Activated CD4-positive, alpha-beta memory T cell treated with anti-CD3 and anti-CD28 coated beads for 36 hours (primary cell): ENCODE measurements at regions not wholly inside any gene's neighbourhood (a gene's known extent, or its start where the extent isn't known, plus 50 kb on each side); places are given as distances from the start of the nearest gene placed in this dataset.

ENCODE experiments used
- CTCF ChIA-PET: fragments of 350-600 bp; sonication (Branson Sonifier 250); formaldehyde crosslinking; loops from one replicate; lab custom pipeline; 2021; ENCODE audit warnings: antibody characterized with exemption, inconsistent platforms; lab: Charles Lee
- POLR2A ChIA-PET: fragments of 350-600 bp; sonication (Branson Sonifier 250); formaldehyde crosslinking; loops from one replicate; lab custom pipeline; 2021; ENCODE audit warnings: antibody characterized with exemption; lab: Charles Lee
- DNase-seq: peaks from one replicate; pipeline ENCODE4 v3.0.0-alpha.2; 2020
- H3K27ac Mint-ChIP-seq: one replicate; pipeline ENCODE4 v1.8.0; 2021; ENCODE audit warnings: mixed read lengths
- H3K27me3 Mint-ChIP-seq: one replicate; pipeline ENCODE4 v1.8.0; 2021; ENCODE audit warnings: mixed read lengths
- H3K36me3 Mint-ChIP-seq: one replicate; pipeline ENCODE4 v1.8.0; 2021; ENCODE audit warnings: mixed read lengths
- H3K4me1 Mint-ChIP-seq: one replicate; pipeline ENCODE4 v1.8.0; 2021; ENCODE audit warnings: low read depth, mixed read lengths
- H3K4me3 Mint-ChIP-seq: one replicate; pipeline ENCODE4 v1.8.0; 2021; ENCODE audit warnings: mild to moderate bottlenecking, mixed read lengths
- H3K9me3 Mint-ChIP-seq: one replicate; pipeline ENCODE4 v1.8.0; 2021; ENCODE audit warnings: mixed read lengths
- intact Hi-C: fragments of 100-400 bp; cut with micrococcal nuclease; formaldehyde crosslinking; loops from one replicate; pipeline ENCODE4 v1.15.1; 2023

- Mint-ChIP-seq H3K4me3 (no peak overlapping the region), H3K27me3 (peaks cover 2% of the 10 kb centered on the region), H3K4me1 (no peaks in the 10 kb centered on the region), H3K9me3 (peaks cover 7% of the 10 kb centered on the region), H3K36me3 (no peaks in the 10 kb centered on the region), H3K27ac (no peak overlapping the region)
- POLR2A ChIA-PET = no interaction called here
- CTCF ChIA-PET = no interaction called here
- intact Hi-C loops = no loop called here
- DNase-seq = no peak
Measured at GRCh38 chr1:47669081-47669585, 231.3 kb downstream of the FOXD2 start.

GRCh38 chr1:47672622-47673021, 234.8 kb downstream of the FOXD2 start:
- DNase-seq = no peak
- intact Hi-C loops = no loop called here
- H3K36me3 Mint-ChIP-seq = no peaks in the 10 kb centered on the region
- POLR2A ChIA-PET = no interaction called here
- no peak overlapping the region for H3K27ac Mint-ChIP-seq
- H3K27me3 Mint-ChIP-seq = peaks cover 6% of the 10 kb centered on the region
- H3K9me3 Mint-ChIP-seq = peaks cover 7% of the 10 kb centered on the region
- H3K4me3 Mint-ChIP-seq = no peak overlapping the region
- CTCF ChIA-PET = no interaction called here
- H3K4me1 Mint-ChIP-seq = no peaks in the 10 kb centered on the region

DNA sequence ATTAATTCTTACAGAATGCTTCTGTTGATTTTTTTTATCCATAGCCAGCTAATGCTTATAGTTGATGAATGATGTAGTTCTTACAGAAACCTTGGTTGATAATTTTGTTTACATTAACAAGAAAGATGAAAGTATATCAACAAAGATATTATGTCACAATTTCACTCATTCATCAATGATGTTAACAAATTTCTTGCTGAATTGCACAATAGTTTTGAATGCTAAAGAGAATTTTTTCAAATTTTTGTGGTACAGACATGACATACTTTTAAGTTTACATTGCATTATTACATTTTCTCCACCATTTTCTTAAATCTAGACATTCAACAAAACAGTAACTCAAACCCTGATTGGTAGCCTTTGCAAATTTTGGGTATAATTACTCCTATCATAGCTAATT, 236.3 kb downstream of the FOXD2 start:
- CTCF ChIA-PET = interaction anchor here (0.6 to 1.4 kb wide), 3 partner anchors 34 to 238 kb away, joined by 3 read pairs; no protein-coding TSS in a partner anchor
- no peaks in the 10 kb centered on the region for H3K4me1 Mint-ChIP-seq
- POLR2A ChIA-PET = no interaction called here
- intact Hi-C loops = no loop called here
- no peaks in the 10 kb centered on the region for H3K36me3 Mint-ChIP-seq
- H3K27me3 Mint-ChIP-seq = peaks cover 10% of the 10 kb centered on the region
- H3K9me3 Mint-ChIP-seq = peaks cover 7% of the 10 kb centered on the region
- H3K4me3 Mint-ChIP-seq = no peak overlapping the region
- no peak for DNase-seq
- no peak overlapping the region for H3K27ac Mint-ChIP-seq

DNA sequence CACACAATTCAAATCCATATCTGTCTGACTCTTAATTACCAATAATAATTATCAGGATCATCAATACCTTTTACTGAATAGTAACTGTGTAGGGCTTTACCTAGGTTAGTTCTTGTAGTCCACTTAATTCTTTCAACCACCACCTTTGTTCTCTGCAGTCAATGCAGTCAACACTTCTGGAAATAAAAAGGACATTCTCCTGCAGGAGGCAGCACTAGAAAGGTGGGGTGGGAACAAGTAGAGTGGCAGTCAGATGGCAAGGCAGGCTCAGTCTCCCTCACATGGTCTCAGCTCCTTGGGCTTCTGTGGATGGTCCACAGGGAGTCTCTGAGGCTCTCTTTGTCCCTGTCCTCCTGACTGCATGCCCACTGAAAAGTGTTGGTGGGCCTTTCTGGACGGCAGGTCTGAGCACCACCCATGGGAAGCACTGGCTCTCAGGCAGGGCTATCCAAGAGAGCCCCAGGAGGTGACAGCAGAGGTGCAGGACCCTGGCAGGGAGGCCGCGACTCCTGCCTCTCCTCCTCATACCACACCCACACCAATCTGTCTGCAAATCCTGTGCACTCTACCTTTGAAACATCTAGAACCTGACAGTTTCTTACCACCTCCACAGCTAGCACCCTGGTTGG, 237.3 kb downstream of the FOXD2 start:
- intact Hi-C loops = no loop called here
- Mint-ChIP-seq H3K4me3 (no peak overlapping the region), H3K9me3 (peaks cover 7% of the 10 kb centered on the region), H3K27ac (no peak overlapping the region), H3K36me3 (no peaks in the 10 kb centered on the region), H3K27me3 (peaks cover 10% of the 10 kb centered on the region), H3K4me1 (no peaks in the 10 kb centered on the region)
- ChIA-PET CTCF (interaction anchor here (0.6 kb wide), 1 partner anchor 239 kb away, joined by 3 read pairs; no protein-coding TSS in a partner anchor), POLR2A (no interaction called here)
- DNase-seq = no peak

GRCh38 chr1:47675721-47676120, 237.9 kb downstream of the FOXD2 start:
- H3K9me3 Mint-ChIP-seq = peaks cover 7% of the 10 kb centered on the region
- H3K4me1 Mint-ChIP-seq = no peaks in the 10 kb centered on the region
- no peak overlapping the region for H3K4me3 Mint-ChIP-seq
- H3K27ac Mint-ChIP-seq = no peak overlapping the region
- H3K27me3 Mint-ChIP-seq = peaks cover 9% of the 10 kb centered on the region
- DNase-seq = no peak
- no peaks in the 10 kb centered on the region for H3K36me3 Mint-ChIP-seq
- POLR2A ChIA-PET = no interaction called here
- CTCF ChIA-PET = interaction anchor here (1.2 kb wide), 1 partner anchor 50 kb away, joined by 3 read pairs; no protein-coding TSS in a partner anchor
- intact Hi-C loops = no loop called here

DNA sequence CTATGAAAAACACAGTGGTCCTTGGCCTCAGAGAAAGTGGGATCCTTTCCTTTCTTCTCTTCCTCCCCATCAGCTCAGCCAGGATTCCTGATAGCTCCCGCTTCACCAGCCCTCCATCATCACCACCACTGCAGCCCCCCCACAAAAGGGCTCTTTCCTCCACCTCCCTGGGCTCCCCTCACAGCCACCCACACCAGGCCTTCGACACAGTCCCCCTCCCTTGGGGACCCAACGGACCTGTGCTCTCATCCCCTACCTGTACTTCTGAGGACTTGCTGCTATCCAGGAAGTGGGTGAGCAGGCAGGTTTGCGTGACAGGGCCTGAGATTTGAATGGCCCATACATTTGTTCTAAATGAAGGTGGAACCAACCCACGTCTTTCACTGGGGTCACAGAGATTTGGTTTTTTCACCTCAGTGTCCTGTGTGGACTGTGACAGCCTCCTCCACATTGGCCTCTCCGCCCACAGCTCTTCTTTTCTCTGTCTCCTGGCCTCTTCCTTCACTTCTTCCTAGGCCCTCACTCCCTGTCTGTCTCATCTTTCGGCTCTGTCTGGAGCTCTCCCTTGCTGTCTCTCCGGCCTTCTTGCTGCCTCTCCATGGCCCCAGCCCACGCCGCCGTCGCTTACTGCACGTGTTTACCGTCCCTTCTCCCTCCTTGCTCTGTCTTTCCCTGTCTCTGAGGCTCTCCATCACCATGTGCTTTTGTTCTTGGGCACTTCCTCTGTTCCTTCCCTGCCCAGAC, 238.6 kb downstream of the FOXD2 start:
- Mint-ChIP-seq H3K36me3 (no peaks in the 10 kb centered on the region), H3K4me1 (no peaks in the 10 kb centered on the region), H3K4me3 (no peak overlapping the region), H3K27ac (no peak overlapping the region), H3K9me3 (peaks cover 7% of the 10 kb centered on the region), H3K27me3 (peaks cover 9% of the 10 kb centered on the region)
- no peak for DNase-seq
- ChIA-PET POLR2A (no interaction called here), CTCF (interaction anchor here (1.2 kb wide), 1 partner anchor 49 kb away, joined by 3 read pairs; no protein-coding TSS in a partner anchor)
- intact Hi-C loops = no loop called here

DNA sequence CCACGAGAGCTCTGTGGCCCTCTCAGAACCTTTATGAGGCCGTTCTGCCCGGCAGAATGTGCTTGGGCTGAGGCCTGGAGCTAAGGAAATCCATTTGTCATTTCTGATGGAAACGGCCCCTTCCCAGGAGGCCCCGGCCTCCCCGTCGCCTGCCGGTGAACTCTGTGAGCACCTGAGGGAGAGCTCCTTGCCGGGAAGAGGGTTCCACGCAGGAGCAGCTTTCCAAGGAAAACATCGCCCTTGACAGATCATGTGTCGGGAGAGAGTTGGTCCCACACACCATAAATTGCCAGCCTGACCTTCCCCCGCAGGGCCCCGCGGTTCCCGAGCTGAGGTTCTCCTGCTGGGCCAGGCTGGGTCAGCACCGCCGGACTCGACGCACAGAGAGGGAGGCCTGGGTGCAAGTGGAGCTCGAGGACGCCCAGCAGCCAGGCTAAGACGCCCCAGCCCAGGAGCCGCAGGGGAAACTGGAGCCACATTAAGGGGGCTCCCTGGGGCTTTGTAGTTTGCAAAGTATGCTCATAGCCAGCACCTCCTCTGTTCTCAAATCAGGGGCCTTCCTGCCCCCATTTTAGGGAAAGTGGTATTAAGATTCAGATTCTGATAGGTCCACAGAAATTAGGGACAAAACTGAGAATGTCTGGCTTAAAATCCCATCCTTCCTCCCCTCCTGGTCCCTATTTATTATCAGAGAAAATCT, 239.5 kb downstream of the FOXD2 start:
- no peak overlapping the region for H3K27ac Mint-ChIP-seq

DNA sequence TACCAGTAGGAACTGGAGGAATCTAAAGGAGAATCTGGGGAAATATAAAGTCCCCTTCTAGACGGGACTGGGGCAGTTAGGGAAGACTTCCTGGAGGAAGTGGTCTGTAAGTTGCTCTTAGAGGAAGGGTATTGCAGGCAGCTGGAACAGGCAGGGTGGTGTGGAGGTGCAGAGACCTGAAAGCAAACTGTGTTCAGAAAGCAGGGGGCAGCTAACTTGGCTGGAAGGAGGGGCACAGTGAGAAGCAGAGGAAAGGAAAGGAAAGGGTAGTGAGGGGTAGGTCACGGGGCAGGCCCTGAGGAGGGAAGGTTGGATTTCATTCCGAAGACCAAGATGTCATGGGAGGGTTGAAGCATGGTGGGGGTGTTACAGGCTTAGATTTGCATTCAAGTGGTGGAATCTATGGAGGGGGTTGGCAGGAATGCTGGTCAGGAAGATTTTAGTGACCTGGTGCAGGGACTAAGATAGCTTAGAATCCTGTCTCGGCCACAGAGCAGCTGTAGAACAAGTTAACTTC, 240.7 kb downstream of the FOXD2 start:
- Mint-ChIP-seq H3K27me3 (peaks cover 9% of the 10 kb centered on the region), H3K36me3 (no peaks in the 10 kb centered on the region), H3K9me3 (no peaks in the 10 kb centered on the region), H3K4me1 (no peaks in the 10 kb centered on the region), H3K4me3 (no peak overlapping the region), H3K27ac (no peak overlapping the region)
- ChIA-PET POLR2A (no interaction called here), CTCF (no interaction called here)
- intact Hi-C loops = no loop called here
- DNase-seq = no peak

More for the DNA sequence above, 239.5 kb downstream of the FOXD2 start:
- CTCF ChIA-PET = no interaction called here
- Mint-ChIP-seq H3K4me3 (no peak overlapping the region), H3K36me3 (no peaks in the 10 kb centered on the region), H3K4me1 (no peaks in the 10 kb centered on the region), H3K9me3 (peaks cover 7% of the 10 kb centered on the region), H3K27me3 (peaks cover 9% of the 10 kb centered on the region)
- DNase-seq = no peak
- POLR2A ChIA-PET = no interaction called here
- intact Hi-C loops = no loop called here

DNA sequence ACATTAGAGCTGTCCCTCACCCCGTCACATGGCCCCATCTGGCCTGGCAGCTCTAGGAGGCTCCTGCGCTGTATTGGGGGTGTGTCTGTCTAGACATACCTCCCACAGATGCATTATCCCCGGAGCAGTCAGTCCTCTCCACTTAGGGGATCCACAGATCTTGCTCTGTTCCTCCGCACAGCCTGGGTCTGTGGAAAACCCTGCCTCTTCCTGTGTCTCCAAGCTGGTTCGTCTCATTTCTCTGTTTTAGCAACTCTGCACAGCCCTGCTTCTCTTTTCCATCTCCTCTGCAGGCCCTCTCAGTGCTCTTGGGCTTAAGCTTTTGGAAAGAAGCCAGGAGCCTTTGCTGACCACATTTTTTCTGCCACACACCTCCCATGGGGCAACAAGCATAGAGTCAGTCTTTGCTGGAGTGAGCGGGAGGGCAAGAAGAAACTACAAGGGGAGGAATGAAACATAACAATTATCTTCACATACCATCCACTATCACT, 241.5 kb downstream of the FOXD2 start:
- H3K4me1 Mint-ChIP-seq = no peaks in the 10 kb centered on the region
- DNase-seq = no peak
- no peaks in the 10 kb centered on the region for H3K9me3 Mint-ChIP-seq
- H3K27me3 Mint-ChIP-seq = peaks cover 9% of the 10 kb centered on the region
- POLR2A ChIA-PET = no interaction called here
- intact Hi-C loops = no loop called here
- H3K36me3 Mint-ChIP-seq = no peaks in the 10 kb centered on the region
- no peak overlapping the region for H3K4me3 Mint-ChIP-seq
- CTCF ChIA-PET = no interaction called here
- H3K27ac Mint-ChIP-seq = no peak overlapping the region

- H3K27ac Mint-ChIP-seq = no peak overlapping the region
- H3K4me3 Mint-ChIP-seq = no peak overlapping the region
- intact Hi-C loops = no loop called here
- H3K9me3 Mint-ChIP-seq = no peaks in the 10 kb centered on the region
- ChIA-PET POLR2A (no interaction called here), CTCF (no interaction called here)
- H3K36me3 Mint-ChIP-seq = no peaks in the 10 kb centered on the region
- H3K4me1 Mint-ChIP-seq = no peaks in the 10 kb centered on the region
- peaks cover 7% of the 10 kb centered on the region for H3K27me3 Mint-ChIP-seq
- no peak for DNase-seq
Measured at GRCh38 chr1:47679826-47680225, 242.0 kb downstream of the FOXD2 start.

DNA sequence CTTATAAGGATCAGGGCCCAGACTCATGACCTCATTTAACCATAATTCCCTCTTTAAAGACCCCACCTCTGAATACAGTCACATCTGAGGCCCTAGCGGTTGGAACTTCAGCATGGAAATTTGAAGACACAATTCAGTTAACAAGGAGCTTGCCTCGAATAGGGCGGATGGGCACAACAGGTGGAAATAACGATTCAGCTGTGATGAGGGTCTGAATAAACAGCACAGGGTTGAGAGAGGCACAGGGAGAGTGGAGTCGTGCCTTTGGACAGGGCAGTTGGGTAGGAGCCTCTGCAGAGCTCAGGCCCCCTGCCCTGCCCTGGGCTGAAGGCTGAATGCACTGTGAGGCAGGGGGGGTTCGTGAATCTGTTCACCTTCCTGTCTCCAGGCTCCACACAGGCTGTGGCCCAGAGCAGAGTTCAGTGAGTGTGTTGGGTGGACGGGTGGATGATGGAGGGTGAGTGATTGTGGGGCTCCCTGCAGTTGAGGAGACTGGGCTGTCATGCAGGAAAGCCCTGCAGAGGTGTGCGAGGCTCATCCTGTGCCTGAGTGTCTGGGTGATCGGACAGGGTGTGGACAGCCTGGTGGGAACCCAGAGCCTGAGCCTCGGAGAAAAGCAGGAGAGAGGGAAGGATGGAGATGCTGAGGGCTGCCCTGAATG, 243.1 kb downstream of the FOXD2 start:
- no peak overlapping the region for H3K27ac Mint-ChIP-seq
- ChIA-PET CTCF (interaction anchor here (1.3 kb wide), 1 partner anchor 249 kb away, joined by 3 read pairs; no protein-coding TSS in a partner anchor), POLR2A (no interaction called here)
- no peaks in the 10 kb centered on the region for H3K4me1 Mint-ChIP-seq
- no peak for DNase-seq
- no peak overlapping the region for H3K4me3 Mint-ChIP-seq
- intact Hi-C loops = no loop called here
- peaks cover 5% of the 10 kb centered on the region for H3K27me3 Mint-ChIP-seq
- no peaks in the 10 kb centered on the region for H3K36me3 Mint-ChIP-seq
- H3K9me3 Mint-ChIP-seq = no peaks in the 10 kb centered on the region
